SU-DHL-6 (cell line): ENCODE measurements at regions not wholly inside any gene's neighbourhood (a gene's known extent, or its start where the extent isn't known, plus 50 kb on each side); places are given as distances from the start of the nearest gene placed in this dataset.

Source experiments
- H2AFZ ChIP-seq: fragments of 200-600 bp; sonication (generic); 2 replicates; pipeline ENCODE4 v1.6.1; 2014; ENCODE audit warnings: low read depth, mild to moderate bottlenecking, moderate library complexity, mixed read lengths, antibody characterized with exemption, low read length; ENCODE audit not compliant: severe bottlenecking
- H3F3A ChIP-seq: fragments of 200-600 bp; shearing (Covaris generic); 2 replicates; pipeline ENCODE4 v1.6.0; 2016; ENCODE audit warnings: antibody characterized with exemption, mild to moderate bottlenecking; ENCODE audit not compliant: insufficient read depth
- H3K27ac ChIP-seq: fragments of 200-600 bp; sonication (generic); 2 replicates; pipeline ENCODE4 v1.5.1; 2016; ENCODE audit warnings: low read depth, mild to moderate bottlenecking, low read length, moderate library complexity, mixed read lengths
- H3K27me3 ChIP-seq: fragments of 200-600 bp; sonication (generic), shearing (Covaris generic); 2 replicates; pipeline ENCODE4 v1.6.0; 2014; ENCODE audit warnings: mild to moderate bottlenecking, low read length
- H3K36me3 ChIP-seq: fragments of 200-600 bp; sonication (generic); 2 replicates; pipeline ENCODE4 v1.6.1; 2014; ENCODE audit warnings: mild to moderate bottlenecking, low read length, mixed read lengths
- H3K4me2 ChIP-seq: fragments of 300-600, 200-600 bp; shearing (Covaris generic), sonication (generic); 2 replicates; pipeline ENCODE4 v1.6.0; 2014; ENCODE audit warnings: low read length, low read depth, mild to moderate bottlenecking; ENCODE audit not compliant: poor library complexity, severe bottlenecking
- H3K4me3 ChIP-seq: fragments of 200-600 bp; sonication (generic); 2 replicates; pipeline ENCODE4 v1.5.1; 2014; ENCODE audit warnings: antibody characterized with exemption, low read length, mild to moderate bottlenecking, mixed read lengths; ENCODE audit not compliant: insufficient read depth, poor library complexity, severe bottlenecking
- H3K79me2 ChIP-seq: fragments of 200-600 bp; sonication (generic); 2 replicates; pipeline ENCODE4 v1.6.1; 2014; ENCODE audit warnings: mild to moderate bottlenecking, low read length, moderate library complexity; ENCODE audit not compliant: insufficient read depth
- H3K9ac ChIP-seq: fragments of 200-600 bp; sonication (generic); 2 replicates; pipeline ENCODE4 v1.7.0; 2014; ENCODE audit warnings: mild to moderate bottlenecking, low read length
- H3K9me2 ChIP-seq: fragments of 200-600 bp; sonication (generic); replicated peaks from 2 replicates; pipeline ENCODE4 v1.6.1; 2014; ENCODE audit warnings: low read length; ENCODE audit not compliant: insufficient read depth
- H3K9me3 ChIP-seq: fragments of 200-600 bp; sonication (generic); 2 replicates; pipeline ENCODE4 v1.6.1; 2014; ENCODE audit warnings: low read length, mixed read lengths; ENCODE audit not compliant: insufficient read depth
- H4K20me1 ChIP-seq: fragments of 200-600 bp; sonication (generic); 2 replicates; pipeline ENCODE4 v1.6.1; 2014; ENCODE audit warnings: low read depth, mild to moderate bottlenecking, antibody characterized with exemption, low read length, moderate library complexity, mixed read lengths
- CTCF ChIP-seq: fragments of 200-600 bp; sonication (generic); IDR thresholded peaks from one replicate; pipeline ENCODE4 v1.5.1; 2017; ENCODE audit warnings: antibody characterized with exemption, mild to moderate bottlenecking, low read length, moderate library complexity; ENCODE audit not compliant: insufficient read depth, poor library complexity, severe bottlenecking
- EZH2phosphoT487 ChIP-seq: fragments of 200-600 bp; sonication (generic), shearing (Covaris generic); conservative IDR thresholded peaks from 2 replicates; pipeline ENCODE4 v1.6.1; 2018; ENCODE audit warnings: mild to moderate bottlenecking, antibody characterized with exemption, low read length, moderate library complexity, mixed read lengths

GRCh38 chr2:64228918-64229317 lies 84.7 kb upstream of the PELI1 start:
- Histone ChIP-seq H3F3A (no peaks in the 10 kb centered on the region), H3K4me2 (peak overlapping the region; percentile 59), H3K27me3 (no peaks in the 10 kb centered on the region), H4K20me1 (no peaks in the 10 kb centered on the region), H3K4me3 (no peak overlapping the region), H2AFZ (peak overlapping the region; percentile 43), H3K9me2 (no peaks in the 10 kb centered on the region), H3K36me3 (peaks cover 4% of the 10 kb centered on the region; the same call in 1 of the 2 replicates), H3K79me2 (no peaks in the 10 kb centered on the region), H3K9me3 (no peaks in the 10 kb centered on the region), H3K27ac (no peak overlapping the region), H3K9ac (peak overlapping the region; percentile 40)
- no peak for TF ChIP-seq EZH2phosphoT487
- no peak for TF ChIP-seq CTCF

- no peaks in the 10 kb centered on the region for H3K79me2 ChIP-seq
- TF ChIP-seq CTCF (no peak), EZH2phosphoT487 (no peak)
- peaks cover 4% of the 10 kb centered on the region; the same call in 1 of the 2 replicates for H3K36me3 ChIP-seq
- no peak overlapping the region for H3K27ac ChIP-seq
- H3K9me3 ChIP-seq, result no peaks in the 10 kb centered on the region
- H3K9me2 ChIP-seq, result no peaks in the 10 kb centered on the region
- H3F3A ChIP-seq, result no peaks in the 10 kb centered on the region
- H3K4me3 ChIP-seq, result no peak overlapping the region
- H4K20me1 ChIP-seq, result no peaks in the 10 kb centered on the region
- no peaks in the 10 kb centered on the region for H3K27me3 ChIP-seq
- H3K4me2 ChIP-seq, result no peak overlapping the region
- no peak overlapping the region for H3K9ac ChIP-seq
- H2AFZ ChIP-seq, result no peak overlapping the region
Measured at GRCh38 chr2:64230540-64230939, 86.3 kb upstream of the PELI1 start.

DNA sequence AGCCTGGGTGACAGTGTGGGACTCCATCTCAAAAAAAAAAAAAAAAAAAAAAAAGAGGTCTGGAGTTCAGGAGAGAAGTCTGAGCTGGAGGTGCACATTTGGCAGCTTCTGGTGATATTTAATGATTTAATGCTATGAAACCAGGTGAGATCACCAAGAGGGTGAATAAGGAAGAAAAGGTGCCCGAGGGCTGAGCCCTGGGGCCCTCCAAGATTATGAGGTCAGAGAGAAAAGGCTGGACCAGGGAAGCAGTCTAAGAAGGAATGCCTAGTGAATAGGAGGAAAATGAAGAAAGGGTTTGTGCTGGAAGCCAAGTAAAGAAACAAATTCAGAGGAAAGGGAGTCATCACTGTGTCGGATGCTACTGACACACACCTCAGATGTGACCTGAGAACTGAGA lies 88.0 kb upstream of the PELI1 start:
- H3K27ac ChIP-seq, result no peak overlapping the region
- H3K9ac ChIP-seq, result no peak overlapping the region
- H3K4me2 ChIP-seq, result no peak overlapping the region
- H3K4me3 ChIP-seq, result no peak overlapping the region
- H3K36me3 ChIP-seq, result peaks cover 4% of the 10 kb centered on the region; the same call in 1 of the 2 replicates
- H3F3A ChIP-seq, result no peaks in the 10 kb centered on the region
- no peaks in the 10 kb centered on the region for H3K9me2 ChIP-seq
- H2AFZ ChIP-seq, result no peak overlapping the region
- H3K79me2 ChIP-seq, result no peaks in the 10 kb centered on the region
- H3K9me3 ChIP-seq, result no peaks in the 10 kb centered on the region
- no peaks in the 10 kb centered on the region for H4K20me1 ChIP-seq
- H3K27me3 ChIP-seq, result no peaks in the 10 kb centered on the region
- TF ChIP-seq EZH2phosphoT487, result no peak
- TF ChIP-seq CTCF, result no peak
